K562 (cell line): ENCODE measurements at regions not wholly inside any gene's neighbourhood (a gene's known extent, or its start where the extent isn't known, plus 50 kb on each side); places are given as distances from the start of the nearest gene placed in this dataset.

Experiments
- ATAC-seq: fragments of 200-7000 bp; cut with Tn5 transposase; 3 replicates; pipeline ENCODE4 v1.9.1; 2020; ENCODE audit warnings: moderate library complexity
- BruUV-seq: library from RNA; stranded (reverse); fragments of 400-500 nt; replicated peaks from 2 replicates; lab custom pipeline; 2021; lab: Mats Ljungman, UMichigan
- CTCF ChIA-PET: fragments of 300-600 bp; formaldehyde crosslinking; extraction: SDS; loops from one replicate; lab custom pipeline; 2021; ENCODE audit warnings: low intra/inter-chr PET ratio; lab: Yijun Ruan, JAX
- POLR2A ChIA-PET: fragments of 300-600, 350-650 bp; sonication (Branson Sonifier 250); formaldehyde crosslinking; extraction: SDS; loops from one replicate; lab custom pipeline; 2021; ENCODE audit warnings: antibody characterized with exemption, inconsistent platforms; lab: Yijun Ruan, JAX
- DNase-seq, 4 experiments: peaks; one replicate each; pipeline versions ENCODE4 v3.0.0 to v3.0.0-alpha.2; 2011 to 2018; ENCODE audit warnings: low spot score in 3 of 4, mixed read lengths in 3 of 4; ENCODE audit errors: extremely low read depth in 1 of 4
- FAIRE-seq: peaks from 2 replicates; lab custom pipeline; 2011; peaks lifted over from hg19 to GRCh38; lab: Jason Lieb, UNC
- H2AFZ ChIP-seq: 2 replicates; pipeline ENCODE4 v1.6.0; 2011; ENCODE audit warnings: low read depth, low read length, control low read depth, inconsistent platforms
- H3K27ac ChIP-seq: fragments of 200-600 bp; 3 replicates; pipeline ENCODE4 v1.8.0; 2011; ENCODE audit warnings: low read depth, mild to moderate bottlenecking, control low read depth, inconsistent platforms, low read length, moderate library complexity, mixed read lengths; ENCODE audit errors: extremely low read depth
- H3K27me3 ChIP-seq, 2 experiments: fragments of 300-600 bp in 1 of 2; 2 replicates in 1 of 2; 3 replicates in 1 of 2; pipeline versions ENCODE4 v1.6.0 to v1.8.0; 2011; ENCODE audit warnings: inconsistent platforms in 2 of 2, low read length in 2 of 2, mild to moderate bottlenecking in 1 of 2, mixed read lengths in 1 of 2, moderate library complexity in 1 of 2; ENCODE audit not compliant: control insufficient read depth in 2 of 2, insufficient read depth in 2 of 2
- H3K36me3 ChIP-seq: fragments of 300-600 bp; 3 replicates; pipeline ENCODE4 v1.8.0; 2011; ENCODE audit warnings: mild to moderate bottlenecking, low read length, inconsistent platforms; ENCODE audit not compliant: control insufficient read depth, insufficient read depth
- H3K4me1 ChIP-seq, 2 experiments: fragments of 200-600 bp in 1 of 2; replicated peaks in 1 of 2; 2 replicates in 1 of 2; 3 replicates in 1 of 2; pipeline versions ENCODE4 v1.5.1 to v1.8.0; 2011; ENCODE audit warnings: inconsistent platforms in 2 of 2, low read length in 2 of 2, mild to moderate bottlenecking in 1 of 2, mixed read lengths in 1 of 2, moderate library complexity in 1 of 2; ENCODE audit not compliant: control insufficient read depth in 2 of 2, insufficient read depth in 2 of 2
- H3K4me2 ChIP-seq: 2 replicates; pipeline ENCODE4 v1.6.1; 2011; ENCODE audit warnings: low read length, control low read depth, inconsistent platforms, mixed read lengths; ENCODE audit not compliant: insufficient read depth
- H3K4me3 ChIP-seq: fragments of 200-600 bp; sonication (generic), shearing (Covaris generic); 2 replicates; pipeline ENCODE4 v1.5.1; 2016; ENCODE audit warnings: control low read depth, inconsistent platforms
- H3K79me2 ChIP-seq: fragments of 200-600 bp; 3 replicates; pipeline ENCODE4 v1.8.0; 2011; ENCODE audit warnings: low read length, inconsistent platforms; ENCODE audit not compliant: control insufficient read depth, insufficient read depth
- H3K9ac ChIP-seq, 2 experiments: 2 replicates each; pipeline versions ENCODE4 v1.6.0 to v1.6.1; 2011; ENCODE audit warnings: low read depth in 2 of 2, low read length in 2 of 2, control low read depth in 1 of 2, inconsistent platforms in 1 of 2, mild to moderate bottlenecking in 1 of 2, mixed read lengths in 1 of 2; ENCODE audit not compliant: insufficient read depth in 1 of 2
- H3K9me1 ChIP-seq: one replicate; pipeline ENCODE4 v1.6.0; 2011; ENCODE audit warnings: inconsistent platforms, mild to moderate bottlenecking, low read length, moderate library complexity; ENCODE audit not compliant: control insufficient read depth, insufficient read depth
- H3K9me3 ChIP-seq: replicated peaks from 2 replicates; pipeline ENCODE4 v1.5.1; 2011; ENCODE audit warnings: low read depth, low read length, inconsistent platforms; ENCODE audit not compliant: control insufficient read depth, insufficient read depth
- H4K20me1 ChIP-seq: replicated peaks from 2 replicates; pipeline ENCODE4 v1.6.1; 2011; ENCODE audit warnings: low read length, inconsistent platforms, mixed read lengths; ENCODE audit not compliant: control insufficient read depth, insufficient read depth
- C11orf30 ChIP-seq: fragments of 450-650 bp; IDR thresholded peaks from 2 replicates; pipeline ENCODE4 v1.6.1; 2016; ENCODE audit warnings: low read depth, mild to moderate bottlenecking
- HSF4 ChIP-seq: fragments of 250-450 bp; sonication (Bioruptor Pico); IDR thresholded peaks from 2 replicates; pipeline ENCODE4 v2.1.2; 2022; ENCODE audit warnings: mild to moderate bottlenecking, moderate library complexity, borderline replicate concordance
- KDM5B ChIP-seq: fragments of 200-600 bp; sonication (generic); IDR thresholded peaks from 2 replicates; pipeline ENCODE4 v1.6.1; 2012; ENCODE audit warnings: low read depth, mild to moderate bottlenecking, moderate library complexity, low read length, control low read depth, inconsistent platforms; ENCODE audit not compliant: insufficient replicate concordance
- MAFF ChIP-seq: IDR thresholded peaks from 2 replicates; pipeline ENCODE4 v1.6.1; 2012; ENCODE audit warnings: low read length, improper control_type of control experiment
- MAFG ChIP-seq: fragments of 450-650 bp; conservative IDR thresholded peaks from 2 replicates; pipeline ENCODE4 v1.6.1; 2016; ENCODE audit warnings: missing genetic modification characterization, missing compliant biosample characterization
- NELFE ChIP-seq: IDR thresholded peaks from 2 replicates; pipeline ENCODE4 v1.6.1; 2011; ENCODE audit warnings: mild to moderate bottlenecking; ENCODE audit not compliant: insufficient read depth, insufficient read length
- SAP30 ChIP-seq: fragments of 200-600 bp; sonication (generic); IDR thresholded peaks from 2 replicates; pipeline ENCODE4 v1.6.1; 2012; ENCODE audit warnings: borderline replicate concordance, low read depth, mild to moderate bottlenecking, moderate library complexity, low read length, control low read depth, inconsistent platforms; ENCODE audit not compliant: insufficient read depth, poor library complexity, severe bottlenecking
- ZNF316 ChIP-seq: fragments of 450-650 bp; IDR thresholded peaks from 2 replicates; pipeline ENCODE4 v1.6.1; 2016
- ZNF785 ChIP-seq: fragments of 250-450 bp; sonication (Bioruptor Pico); IDR thresholded peaks from 2 replicates; pipeline ENCODE4 v1.4.0; 2020; ENCODE audit warnings: mild to moderate bottlenecking
- WGBS: fragments of 100-300 bp; shearing (Covaris generic); methylation state at CpG from one replicate; pipeline ENCODE4 v1.1.6; 2016; ENCODE audit warnings: low coverage, mixed read lengths; ENCODE audit not compliant: insufficient coverage; ENCODE audit errors: missing lambda C conversion rate; 5-methylcytosine and 5-hydroxymethylcytosine counted together
- in situ Hi-C: fragments of 300-500 bp; cut with MboI; formaldehyde crosslinking; loops from 4 replicates; pipeline ENCODE4 v1.15.0; 2018; ENCODE audit warnings: inconsistent platforms, mixed read lengths
- intact Hi-C: fragments of 100-400 bp; cut with micrococcal nuclease; formaldehyde crosslinking; loops from 2 replicates; pipeline ENCODE4 v1.14.2; 2022
- TF ChIP-seq, protein P1 (sequence below): fragments of 450-650 bp; IDR thresholded peaks from 2 replicates; pipeline ENCODE4 v1.6.1; 2018; ENCODE audit not compliant: partially characterized antibody

DNA sequence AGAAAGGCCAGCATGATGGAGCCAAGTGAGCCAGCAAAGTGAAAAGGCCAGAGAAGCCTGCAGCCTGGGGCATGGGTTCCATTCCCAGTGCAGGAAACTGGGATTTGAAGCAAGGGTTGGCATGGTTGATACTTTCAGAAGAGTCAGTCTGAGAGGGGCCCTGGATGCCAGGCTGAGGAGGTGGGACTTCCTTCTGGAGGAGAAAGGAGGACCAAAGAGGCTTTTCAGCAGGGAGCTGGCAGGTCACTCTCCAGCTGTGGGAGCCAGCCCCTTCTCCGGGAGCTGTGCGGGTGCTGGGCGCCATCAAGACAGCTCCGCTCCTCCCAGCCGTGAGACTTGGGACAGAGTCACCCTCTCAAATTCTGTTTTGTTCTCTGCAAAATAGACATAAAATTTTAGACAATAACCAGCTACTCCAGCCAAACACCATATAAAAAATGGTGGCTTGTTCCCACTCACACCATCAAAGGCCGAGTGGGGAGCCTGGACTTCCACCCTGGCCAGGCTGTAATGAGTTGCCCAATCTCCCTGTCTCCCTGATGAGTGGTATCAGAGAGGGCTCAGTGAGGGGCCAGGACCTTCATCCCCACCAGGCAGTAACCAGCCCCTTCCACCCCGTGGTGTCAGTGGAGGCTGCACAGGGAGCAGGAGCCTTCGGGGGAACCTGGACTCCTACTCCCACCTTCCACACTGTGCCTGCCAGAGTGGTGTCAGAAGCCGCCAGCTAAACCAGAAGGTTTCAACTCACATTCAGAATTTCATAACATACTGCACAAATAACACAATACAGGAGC, 133.6 kb upstream of the RET start:
- Histone ChIP-seq H3K9ac (no peak overlapping the region), H3K9me1 (no peaks in the 10 kb centered on the region), H3K27me3 (peaks cover 0 to 42% of the 10 kb centered on the region in 2 experiments; a peak in 2 of 5 replicates), H3K9me3 (no peaks in the 10 kb centered on the region), H3K27ac (no peak overlapping the region), H3K36me3 (no peaks in the 10 kb centered on the region), H3K4me3 (no peak overlapping the region), H3K4me2 (no peak overlapping the region), H2AFZ (no peak overlapping the region), H3K79me2 (no peaks in the 10 kb centered on the region), H3K4me1 (no peaks in the 10 kb centered on the region), H4K20me1 (no peaks in the 10 kb centered on the region)
- no peak for TF ChIP-seq SAP30
- no peak for DNase-seq
- no peak for FAIRE-seq
- WGBS: 4% methylated on average over 9 of the region's 9 CpGs
- POLR2A ChIA-PET: interaction anchor here (0.8 kb wide), 1 partner anchor 11 kb away, joined by 3 read pairs; no protein-coding TSS in a partner anchor
- in situ Hi-C loops (no loop called here), intact Hi-C loops (no loop called here)
- no TSS peak for BruUV-seq
- CTCF ChIA-PET: no interaction called here
- ATAC-seq: no peak

DNA sequence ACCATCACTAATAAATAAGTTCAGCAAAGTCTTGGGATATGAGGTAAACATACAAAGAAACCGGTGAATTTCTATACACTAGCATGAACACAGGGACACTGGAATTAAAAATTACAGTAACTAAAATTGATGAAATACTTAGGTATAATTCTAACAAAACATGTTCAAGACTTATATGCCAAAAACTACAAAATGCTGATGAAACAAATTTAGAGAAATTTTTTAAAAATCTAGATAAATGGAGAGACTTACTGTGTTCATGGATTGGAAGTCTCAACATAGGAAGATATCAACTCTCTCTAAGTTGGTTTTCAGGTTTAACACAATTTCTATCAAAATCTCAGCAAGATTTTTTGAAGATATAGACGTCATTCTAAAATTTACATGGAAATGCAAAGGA, 128.8 kb upstream of the RET start:
- Histone ChIP-seq H3K27me3 (peaks cover 7 to 29% of the 10 kb centered on the region in 2 experiments), H4K20me1 (no peaks in the 10 kb centered on the region), H3K4me2 (no peak overlapping the region), H3K36me3 (no peaks in the 10 kb centered on the region), H3K79me2 (no peaks in the 10 kb centered on the region), H3K9me1 (no peaks in the 10 kb centered on the region), H3K27ac (no peak overlapping the region), H3K9ac (no peak overlapping the region), H3K9me3 (no peaks in the 10 kb centered on the region), H2AFZ (no peak overlapping the region), H3K4me1 (peaks cover 0 to 13% of the 10 kb centered on the region in 2 experiments; a peak in 2 of 5 replicates), H3K4me3 (no peak overlapping the region)
- CTCF ChIA-PET: no interaction called here
- no peak for DNase-seq
- no peak for FAIRE-seq
- no peak for ATAC-seq
- intact Hi-C loops: no loop called here
- TF ChIP-seq ZNF316 (peak; percentile 87), MAFG (tag) (peak; percentile 46; the same call in 1 of the 2 replicates), MAFF (peak; percentile 21; the same call in 1 of the 2 replicates), NELFE (no peak), C11orf30 (peak; percentile 57), KDM5B (no peak), ZNF785 (no peak), HSF4 (no peak)
- TF ChIP-seq, protein P1, sequence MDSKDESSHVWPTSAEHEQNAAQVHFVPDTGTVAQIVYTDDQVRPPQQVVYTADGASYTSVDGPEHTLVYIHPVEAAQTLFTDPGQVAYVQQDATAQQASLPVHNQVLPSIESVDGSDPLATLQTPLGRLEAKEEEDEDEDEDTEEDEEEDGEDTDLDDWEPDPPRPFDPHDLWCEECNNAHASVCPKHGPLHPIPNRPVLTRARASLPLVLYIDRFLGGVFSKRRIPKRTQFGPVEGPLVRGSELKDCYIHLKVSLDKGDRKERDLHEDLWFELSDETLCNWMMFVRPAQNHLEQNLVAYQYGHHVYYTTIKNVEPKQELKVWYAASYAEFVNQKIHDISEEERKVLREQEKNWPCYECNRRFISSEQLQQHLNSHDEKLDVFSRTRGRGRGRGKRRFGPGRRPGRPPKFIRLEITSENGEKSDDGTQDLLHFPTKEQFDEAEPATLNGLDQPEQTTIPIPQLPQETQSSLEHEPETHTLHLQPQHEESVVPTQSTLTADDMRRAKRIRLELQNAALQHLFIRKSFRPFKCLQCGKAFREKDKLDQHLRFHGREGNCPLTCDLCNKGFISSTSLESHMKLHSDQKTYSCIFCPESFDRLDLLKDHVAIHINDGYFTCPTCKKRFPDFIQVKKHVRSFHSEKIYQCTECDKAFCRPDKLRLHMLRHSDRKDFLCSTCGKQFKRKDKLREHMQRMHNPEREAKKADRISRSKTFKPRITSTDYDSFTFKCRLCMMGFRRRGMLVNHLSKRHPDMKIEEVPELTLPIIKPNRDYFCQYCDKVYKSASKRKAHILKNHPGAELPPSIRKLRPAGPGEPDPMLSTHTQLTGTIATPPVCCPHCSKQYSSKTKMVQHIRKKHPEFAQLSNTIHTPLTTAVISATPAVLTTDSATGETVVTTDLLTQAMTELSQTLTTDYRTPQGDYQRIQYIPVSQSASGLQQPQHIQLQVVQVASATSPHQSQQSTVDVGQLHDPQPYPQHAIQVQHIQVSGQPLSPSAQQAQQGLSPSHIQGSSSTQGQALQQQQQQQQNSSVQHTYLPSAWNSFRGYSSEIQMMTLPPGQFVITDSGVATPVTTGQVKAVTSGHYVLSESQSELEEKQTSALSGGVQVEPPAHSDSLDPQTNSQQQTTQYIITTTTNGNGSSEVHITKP: no peak
- in situ Hi-C loops: no loop called here
- 0% methylated on average over 2 of the region's 2 CpGs for WGBS
- POLR2A ChIA-PET: no interaction called here
- BruUV-seq: no TSS peak
